IPS-18a (cell line): ENCODE measurements at regions not wholly inside any gene's neighbourhood (a gene's known extent, or its start where the extent isn't known, plus 50 kb on each side); places are given as distances from the start of the nearest gene placed in this dataset.
"Not testable (repeated sequence)": the region's sequence is repeated elsewhere in the genome, so short reads cannot be mapped to it uniquely, and the experiment has no call there.

Experiments
- H3K27ac ChIP-seq: one replicate; pipeline ENCODE4 v1.5.1; 2013; ENCODE audit warnings: low read length
- H3K27me3 ChIP-seq: one replicate; pipeline ENCODE4 v1.6.1; 2013; ENCODE audit warnings: mild to moderate bottlenecking, low read length; ENCODE audit not compliant: control insufficient read depth, insufficient read depth
- H3K36me3 ChIP-seq: one replicate; pipeline ENCODE4 v1.6.1; 2013; ENCODE audit warnings: low read depth, low read length; ENCODE audit not compliant: control insufficient read depth
- H3K4me1 ChIP-seq: one replicate; pipeline ENCODE4 v1.6.1; 2013; ENCODE audit warnings: low read depth, low read length; ENCODE audit not compliant: control insufficient read depth
- H3K4me3 ChIP-seq: one replicate; pipeline ENCODE4 v1.5.1; 2013; ENCODE audit warnings: low read length
- H3K9ac ChIP-seq: one replicate; pipeline ENCODE4 v1.6.1; 2013; ENCODE audit warnings: mild to moderate bottlenecking, low read length, moderate library complexity
- H3K9me3 ChIP-seq: one replicate; pipeline ENCODE4 v1.6.1; 2013; ENCODE audit warnings: low read depth, low read length; ENCODE audit not compliant: control insufficient read depth

- no peaks in the 10 kb centered on the region for H3K9me3 ChIP-seq
Measured at GRCh38 chr4:158051401-158052235, 121.2 kb downstream of the GASK1B start.

GRCh38 chr4:158050942-158051341 lies 121.9 kb downstream of the GASK1B start:
- Histone ChIP-seq H3K36me3 (no peaks in the 10 kb centered on the region), H3K27ac (no peak overlapping the region), H3K4me1 (no peaks in the 10 kb centered on the region), H3K27me3 (no peaks in the 10 kb centered on the region), H3K9me3 (no peaks in the 10 kb centered on the region), H3K9ac (no peak overlapping the region), H3K4me3 (no peak overlapping the region)

More at GRCh38 chr4:158051401-158052235, 121.2 kb downstream of the GASK1B start:
- H3K4me1 ChIP-seq: no peaks in the 10 kb centered on the region
- H3K36me3 ChIP-seq: no peaks in the 10 kb centered on the region
- no peaks in the 10 kb centered on the region for H3K27me3 ChIP-seq
- H3K27ac ChIP-seq: no peak overlapping the region
- no peak overlapping the region for H3K9ac ChIP-seq
- no peak overlapping the region for H3K4me3 ChIP-seq

- Histone ChIP-seq H3K9ac (no peak overlapping the region), H3K9me3 (no peaks in the 10 kb centered on the region), H3K27me3 (no peaks in the 10 kb centered on the region), H3K4me3 (no peak overlapping the region), H3K36me3 (no peaks in the 10 kb centered on the region), H3K4me1 (no peaks in the 10 kb centered on the region), H3K27ac (no peak overlapping the region)
Measured at GRCh38 chr4:158046345-158046744, 126.5 kb downstream of the GASK1B start.

- no peak overlapping the region for H3K4me3 ChIP-seq
- no peaks in the 10 kb centered on the region for H3K9me3 ChIP-seq
- H3K36me3 ChIP-seq: no peaks in the 10 kb centered on the region
- no peaks in the 10 kb centered on the region for H3K4me1 ChIP-seq
- no peaks in the 10 kb centered on the region for H3K27me3 ChIP-seq
- no peak overlapping the region for H3K27ac ChIP-seq
- H3K9ac ChIP-seq: no peak overlapping the region
Measured at GRCh38 chr4:158043971-158044618, 128.7 kb downstream of the GASK1B start.

- no peak overlapping the region for H3K4me3 ChIP-seq
- no peaks in the 10 kb centered on the region for H3K27me3 ChIP-seq
- no peak overlapping the region for H3K9ac ChIP-seq
- no peaks in the 10 kb centered on the region for H3K4me1 ChIP-seq
- no peaks in the 10 kb centered on the region for H3K36me3 ChIP-seq
- no peak overlapping the region for H3K27ac ChIP-seq
- no peaks in the 10 kb centered on the region for H3K9me3 ChIP-seq
Measured at GRCh38 chr4:158042591-158043030, 130.2 kb downstream of the GASK1B start.

GRCh38 chr4:158038718-158039117 lies 134.1 kb downstream of the GASK1B start:
- no peaks in the 10 kb centered on the region for H3K36me3 ChIP-seq
- no peaks in the 10 kb centered on the region for H3K27me3 ChIP-seq
- H3K9me3 ChIP-seq: no peaks in the 10 kb centered on the region
- no peak overlapping the region for H3K27ac ChIP-seq
- no peak overlapping the region for H3K9ac ChIP-seq
- no peak overlapping the region for H3K4me3 ChIP-seq
- no peaks in the 10 kb centered on the region for H3K4me1 ChIP-seq

GRCh38 chr4:158036998-158037397 lies 135.8 kb downstream of the GASK1B start:
- Histone ChIP-seq H3K27me3 (no peaks in the 10 kb centered on the region), H3K36me3 (no peaks in the 10 kb centered on the region), H3K27ac (no peak overlapping the region), H3K4me1 (no peaks in the 10 kb centered on the region), H3K4me3 (no peak overlapping the region), H3K9ac (no peak overlapping the region), H3K9me3 (no peaks in the 10 kb centered on the region)

- H3K4me3 ChIP-seq: no peak overlapping the region
- H3K9ac ChIP-seq: no peak overlapping the region
- H3K36me3 ChIP-seq: no peaks in the 10 kb centered on the region
- no peaks in the 10 kb centered on the region for H3K4me1 ChIP-seq
- no peaks in the 10 kb centered on the region for H3K9me3 ChIP-seq
- H3K27me3 ChIP-seq: no peaks in the 10 kb centered on the region
- no peak overlapping the region for H3K27ac ChIP-seq
Measured at GRCh38 chr4:158035662-158036195, 137.1 kb downstream of the GASK1B start.

GRCh38 chr4:158033416-158034120 lies 139.3 kb downstream of the GASK1B start:
- Histone ChIP-seq H3K27me3 (no peaks in the 10 kb centered on the region), H3K9me3 (no peaks in the 10 kb centered on the region), H3K4me3 (no peak overlapping the region), H3K4me1 (no peaks in the 10 kb centered on the region), H3K36me3 (no peaks in the 10 kb centered on the region), H3K9ac (no peak overlapping the region), H3K27ac (no peak overlapping the region)

GRCh38 chr4:158032733-158033415 lies 140.0 kb downstream of the GASK1B start:
- H3K9me3 ChIP-seq: no peaks in the 10 kb centered on the region
- H3K27ac ChIP-seq: no peak overlapping the region
- H3K4me3 ChIP-seq: no peak overlapping the region
- H3K36me3 ChIP-seq: no peaks in the 10 kb centered on the region
- H3K4me1 ChIP-seq: no peaks in the 10 kb centered on the region
- no peak overlapping the region for H3K9ac ChIP-seq
- no peaks in the 10 kb centered on the region for H3K27me3 ChIP-seq

GRCh38 chr4:158028381-158028780 lies 144.4 kb downstream of the GASK1B start:
- H3K4me1 ChIP-seq, H3K36me3 ChIP-seq, H3K9me3 ChIP-seq, H3K27ac ChIP-seq, H3K9ac ChIP-seq, H3K4me3 ChIP-seq, H3K27me3 ChIP-seq: not testable (repeated sequence)
